Liver (tissue), 3 donors: ENCODE measurements at regions not wholly inside any gene's neighbourhood (a gene's known extent, or its start where the extent isn't known, plus 50 kb on each side); places are given as distances from the start of the nearest gene placed in this dataset.

Experiments used
- ATF3 ChIP-seq: IDR thresholded peaks from 2 replicates; pipeline ENCODE4 v1.6.1; 2016; ENCODE audit warnings: antibody characterized with exemption
- CTCF ChIP-seq: fragments of 150-350 bp; IDR thresholded peaks from 2 replicates; pipeline ENCODE4 v1.5.1; 2017; ENCODE audit warnings: improper control_type of control experiment, low read depth, low read length; ENCODE audit not compliant: missing input control
- FOXA1 ChIP-seq: IDR thresholded peaks from 2 replicates; pipeline ENCODE4 v1.6.1; 2016; ENCODE audit warnings: antibody characterized with exemption
- JUND ChIP-seq, 2 donors: IDR thresholded peaks; 2 replicates each; pipeline ENCODE4 v1.6.1; 2016; ENCODE audit warnings: antibody characterized with exemption in 2 of 2
- MAX ChIP-seq: IDR thresholded peaks from 2 replicates; pipeline ENCODE4 v1.6.1; 2016; ENCODE audit warnings: antibody characterized with exemption
- RAD21 ChIP-seq, 2 donors: IDR thresholded peaks; 2 replicates each; pipeline ENCODE4 v1.6.1; 2016; ENCODE audit warnings: antibody characterized with exemption in 2 of 2, mild to moderate bottlenecking in 2 of 2
- REST ChIP-seq: IDR thresholded peaks from 2 replicates; pipeline ENCODE4 v1.6.1; 2016; ENCODE audit warnings: antibody characterized with exemption, mild to moderate bottlenecking
- TAF1 ChIP-seq: conservative IDR thresholded peaks from 2 replicates; pipeline ENCODE4 v1.6.1; 2016; ENCODE audit warnings: antibody characterized with exemption, mild to moderate bottlenecking
- YY1 ChIP-seq: IDR thresholded peaks from 2 replicates; pipeline ENCODE4 v1.6.1; 2016; ENCODE audit warnings: antibody characterized with exemption, mild to moderate bottlenecking
- ZBTB33 ChIP-seq: IDR thresholded peaks from 2 replicates; pipeline ENCODE4 v1.6.1; 2016; ENCODE audit warnings: antibody characterized with exemption
- donor health status: healthy.
- donor health status: healthy.

- no peak for TF ChIP-seq CTCF
- no peak for TF ChIP-seq ATF3
- TF ChIP-seq ZBTB33 = no peak
- TF ChIP-seq JUND (IDR thresholded peaks at IDR 0.05) = no peak
- no peak for TF ChIP-seq MAX
- no peak for TF ChIP-seq YY1
- TF ChIP-seq RAD21 (IDR thresholded peaks at IDR 0.05) = no peak
- TF ChIP-seq FOXA1 = no peak
- no peak for TF ChIP-seq REST
- no peak for TF ChIP-seq TAF1
Measured at GRCh38 chr19:31144075-31144870, 205.0 kb downstream of the TSHZ3 start.
